CD4-positive, alpha-beta T cell treated with Interferon alpha-2 for 1 hour (primary cell): ENCODE measurements at regions not wholly inside any gene's neighbourhood (a gene's known extent, or its start where the extent isn't known, plus 50 kb on each side); places are given as distances from the start of the nearest gene placed in this dataset.
A peak's percentile ranks its signal among the peaks of the same experiment; 100 is the strongest.

ENCODE experiments used
- DNase-seq, 2 donors: peaks; one replicate each; pipeline ENCODE4 v3.0.0-alpha.2; 2020 to 2022

GRCh38 chr12:90112666-90113065 is 404.0 kb upstream of the ATP2B1 start:
- no peak for DNase-seq

DNA sequence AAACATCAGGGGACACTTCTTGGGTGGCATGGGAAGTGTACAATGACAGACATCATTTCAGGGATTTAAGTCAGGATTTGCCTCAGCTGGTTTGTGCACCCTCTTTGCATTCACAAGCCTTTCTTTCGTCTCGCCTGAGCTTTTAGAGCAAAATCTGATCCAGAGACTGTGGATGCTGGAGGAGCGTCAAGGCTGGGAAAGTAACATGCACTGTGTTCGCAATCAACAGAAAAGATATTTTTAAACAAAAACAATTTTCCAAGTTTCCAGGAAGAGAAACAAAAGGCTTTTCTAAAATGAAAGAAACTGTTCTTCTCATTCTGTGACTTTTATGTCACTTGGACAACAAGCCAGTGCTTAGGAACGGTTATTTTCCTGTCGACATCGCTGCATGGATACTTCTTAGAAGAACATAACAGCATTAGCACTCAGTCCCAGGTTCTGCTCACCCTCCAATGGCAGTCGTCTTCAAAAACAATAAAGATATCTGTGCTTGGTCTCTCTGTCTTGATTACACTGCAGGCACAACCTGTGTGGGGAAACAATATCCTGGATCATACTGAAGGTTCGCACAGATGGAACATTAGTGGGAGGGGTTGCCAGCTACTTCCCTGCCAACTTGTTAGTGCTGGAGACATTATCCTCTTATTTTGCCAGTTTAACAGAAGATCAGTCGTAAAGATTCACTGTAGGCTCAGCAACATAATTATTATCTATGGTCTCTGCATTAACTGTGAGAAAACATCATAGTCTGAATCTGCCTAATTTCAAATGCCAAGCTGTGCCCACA is 403.3 kb upstream of the ATP2B1 start:
- no peak for DNase-seq

GRCh38 chr12:90106568-90106967 is 397.9 kb upstream of the ATP2B1 start:
- DNase-seq, result no peak

DNA sequence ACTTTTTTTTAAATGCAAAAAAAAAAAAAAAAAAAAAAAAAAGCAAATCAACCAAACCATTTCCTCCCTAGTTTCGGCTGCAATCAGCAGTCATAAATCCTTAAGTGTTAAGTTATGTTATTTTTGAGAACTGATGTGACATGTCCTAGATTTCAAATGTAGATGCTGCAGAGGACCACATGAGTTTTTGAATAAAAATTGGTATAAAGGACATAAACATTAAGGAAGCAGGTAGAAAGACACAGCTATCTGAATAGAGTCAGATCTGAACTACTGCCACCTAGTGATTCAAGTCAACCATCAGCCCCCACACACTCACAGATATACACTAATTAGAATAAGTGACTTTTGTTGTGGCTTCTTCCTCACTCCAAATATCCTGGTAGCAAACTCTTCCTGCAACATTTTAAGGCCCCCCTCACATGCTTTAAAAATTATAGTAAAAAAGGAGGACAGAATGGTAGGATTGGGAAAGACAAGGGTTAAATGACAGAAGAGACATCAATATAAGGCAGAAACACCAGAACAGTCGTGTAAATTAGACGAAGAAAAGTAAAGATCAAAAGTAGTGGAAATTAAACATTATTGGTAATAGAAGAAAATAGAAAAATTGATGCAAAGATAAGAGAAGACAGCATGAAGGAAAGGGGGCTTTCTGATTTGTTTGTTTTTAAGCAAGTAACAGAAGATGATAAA is 394.5 kb upstream of the ATP2B1 start:
- DNase-seq, result peak; percentile 8 to 56

GRCh38 chr12:90100579-90100978 is 391.9 kb upstream of the ATP2B1 start:
- no peak for DNase-seq

DNA sequence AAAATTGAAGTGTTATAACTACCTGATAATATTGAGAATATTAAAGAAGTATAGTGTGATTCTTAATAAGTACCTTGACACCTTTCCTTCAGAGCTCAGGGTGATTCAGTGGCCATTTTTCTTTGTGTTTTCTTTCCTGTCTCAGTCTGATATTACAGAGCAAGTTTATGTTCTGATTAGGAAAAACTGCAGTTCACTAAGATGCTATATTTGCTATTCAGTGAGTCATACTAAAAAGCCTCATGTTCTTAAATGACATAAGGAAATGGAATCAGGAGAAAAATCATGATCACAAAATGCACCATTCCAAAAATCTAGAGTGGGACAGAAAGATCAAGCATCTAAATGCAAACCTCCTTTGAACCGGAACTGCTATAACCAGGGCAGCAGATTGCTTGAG is 390.6 kb upstream of the ATP2B1 start:
- no peak for DNase-seq

GRCh38 chr12:90098132-90098779 is 389.6 kb upstream of the ATP2B1 start:
- no peak for DNase-seq

GRCh38 chr12:90091809-90092208 is 383.2 kb upstream of the ATP2B1 start:
- no peak for DNase-seq

DNA sequence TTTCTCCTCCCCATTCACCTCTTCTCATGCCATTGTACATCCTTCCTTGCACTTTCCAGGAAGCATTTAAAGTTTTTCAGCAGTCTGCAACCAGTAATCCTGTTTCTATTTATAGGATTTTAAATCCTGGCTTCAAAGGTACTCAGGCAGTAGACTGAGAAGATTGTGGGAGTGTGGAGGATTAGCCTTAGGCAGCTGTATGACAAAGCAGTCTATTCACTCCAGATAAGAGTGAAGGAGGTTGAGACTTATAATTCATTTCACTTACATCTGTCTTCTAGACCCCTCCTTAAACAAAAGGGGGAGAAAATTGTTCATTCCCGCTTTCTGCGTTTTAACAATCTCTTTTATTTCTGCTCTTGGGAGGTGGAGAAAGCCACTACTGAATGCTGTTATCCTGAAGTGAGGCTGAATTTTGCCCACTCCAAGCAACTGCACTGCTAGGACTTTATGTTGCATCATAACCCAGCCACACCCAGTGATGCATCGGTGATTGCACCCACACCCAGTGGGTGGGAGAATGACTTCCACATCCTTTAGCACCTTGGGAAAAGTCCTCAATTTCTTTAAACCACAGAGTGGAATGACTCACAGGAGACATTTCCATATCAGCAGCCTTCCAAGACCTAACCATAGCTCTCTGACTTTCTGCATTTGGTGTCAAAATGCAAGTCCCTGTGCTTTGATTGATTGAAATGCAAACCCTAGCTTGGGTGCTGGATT is 382.5 kb upstream of the ATP2B1 start:
- peak in 1 of 2 donors; percentile 34 for DNase-seq

GRCh38 chr12:90086281-90086680 is 377.6 kb upstream of the ATP2B1 start:
- DNase-seq, result no peak

- DNase-seq, result no peak
Measured at GRCh38 chr12:90085494-90086274, 377.0 kb upstream of the ATP2B1 start.

- no peak for DNase-seq
Measured at GRCh38 chr12:90084018-90084417, 375.4 kb upstream of the ATP2B1 start.

GRCh38 chr12:90080616-90081015 is 372.0 kb upstream of the ATP2B1 start:
- DNase-seq, result no peak

DNA sequence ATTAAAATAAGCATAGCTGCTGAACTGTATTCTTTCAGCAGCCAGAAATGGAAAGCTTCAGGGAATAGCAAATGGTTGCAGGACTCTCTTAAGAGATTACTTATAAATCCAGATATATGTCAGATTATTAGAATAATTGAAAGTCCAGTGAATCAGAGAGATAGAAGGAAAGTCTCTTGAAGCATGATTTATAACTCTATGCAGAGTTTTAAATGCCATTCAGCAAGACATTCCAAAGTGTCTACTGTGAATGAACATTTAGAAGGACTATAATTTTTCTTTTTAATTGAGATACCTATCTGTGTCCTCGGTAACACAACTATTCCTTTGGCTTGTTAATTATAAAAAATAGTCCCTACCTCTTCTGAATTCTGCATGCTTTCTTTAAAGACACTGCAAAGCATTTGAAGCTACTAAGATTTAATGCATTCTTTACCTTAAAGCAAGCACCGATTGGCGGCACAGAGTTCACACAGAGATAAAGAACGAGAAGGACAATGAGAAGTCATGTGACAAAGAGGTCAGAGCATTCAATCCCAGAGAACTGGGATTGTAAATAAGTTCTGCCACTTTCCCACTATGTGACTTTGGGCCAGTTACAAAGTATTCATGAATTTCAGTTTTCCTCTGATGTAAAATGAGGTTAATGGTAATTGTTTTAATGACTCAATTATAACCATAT is 371.0 kb upstream of the ATP2B1 start:
- no peak for DNase-seq

DNA sequence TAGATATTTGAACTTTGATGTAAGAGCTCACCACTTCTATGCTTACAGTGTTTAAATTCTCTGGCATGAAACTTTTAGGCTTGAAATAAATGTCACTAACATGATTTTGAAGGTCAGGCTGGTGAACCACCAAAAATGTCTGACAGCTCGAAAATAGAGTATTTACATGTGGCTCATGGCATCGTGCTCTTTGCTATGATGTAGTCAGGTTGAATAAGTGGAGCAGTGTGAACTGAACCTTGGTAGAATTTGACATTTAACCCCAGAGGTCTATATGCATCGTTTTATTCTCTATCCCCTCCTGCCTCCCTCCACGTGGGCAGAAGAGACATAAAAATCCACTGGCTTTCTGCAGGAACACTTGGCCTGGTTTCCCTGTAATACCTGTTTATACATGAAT is 369.7 kb upstream of the ATP2B1 start:
- no peak for DNase-seq

- DNase-seq, result no peak
Measured at GRCh38 chr12:90077756-90078155, 369.1 kb upstream of the ATP2B1 start.

GRCh38 chr12:90076851-90077319 is 368.2 kb upstream of the ATP2B1 start:
- peak in 1 of 2 donors; percentile 7 for DNase-seq

DNA sequence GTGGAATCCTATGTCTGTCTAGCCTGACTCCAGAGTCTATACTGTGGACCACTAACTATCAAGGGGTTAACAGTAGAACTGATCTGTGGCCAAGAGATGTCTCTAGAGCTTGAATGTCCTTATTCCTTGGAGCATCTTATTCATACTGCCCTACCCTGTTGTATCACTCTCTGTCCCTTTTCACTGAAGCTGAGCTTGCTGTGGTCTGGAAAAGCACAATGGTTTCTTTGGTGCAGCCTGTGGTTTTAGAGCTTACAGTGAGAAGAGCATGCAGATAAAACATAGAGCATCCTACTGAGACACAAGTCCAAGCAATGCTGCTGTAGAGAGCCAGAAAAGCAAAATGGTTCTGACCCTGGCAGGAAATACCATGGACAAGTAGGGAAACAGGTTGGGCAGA is 367.0 kb upstream of the ATP2B1 start:
- DNase-seq, result no peak

GRCh38 chr12:90074086-90074485 is 365.4 kb upstream of the ATP2B1 start:
- no peak for DNase-seq

DNA sequence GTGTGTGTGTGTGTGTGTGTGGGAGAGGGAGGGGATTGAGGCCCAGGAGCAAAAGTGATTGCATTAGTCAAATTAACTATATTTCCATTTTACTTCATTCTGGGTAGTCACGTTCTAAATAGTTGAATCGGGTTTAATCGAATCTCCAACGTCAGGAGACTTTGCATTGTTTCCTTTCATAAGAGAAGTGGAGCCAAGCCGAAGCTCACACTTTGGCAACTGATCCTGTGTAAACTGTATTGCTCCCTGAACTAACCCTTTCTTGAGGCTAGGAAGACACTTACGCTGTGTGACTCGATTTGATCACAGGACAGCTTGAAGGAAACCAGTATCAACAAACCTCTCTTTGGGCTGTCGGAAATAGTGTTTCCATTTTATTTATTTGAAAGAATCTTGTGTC is 363.4 kb upstream of the ATP2B1 start:
- DNase-seq, result no peak

- DNase-seq, result no peak
Measured at GRCh38 chr12:90069711-90070110, 361.1 kb upstream of the ATP2B1 start.

GRCh38 chr12:90067791-90068190 is 359.2 kb upstream of the ATP2B1 start:
- DNase-seq, result no peak
